ENCODE measurements at regions not wholly inside any gene's neighbourhood (a gene's known extent, or its start where the extent isn't known, plus 50 kb on each side); places are given as distances from the start of the nearest gene placed in this dataset.

DNA sequence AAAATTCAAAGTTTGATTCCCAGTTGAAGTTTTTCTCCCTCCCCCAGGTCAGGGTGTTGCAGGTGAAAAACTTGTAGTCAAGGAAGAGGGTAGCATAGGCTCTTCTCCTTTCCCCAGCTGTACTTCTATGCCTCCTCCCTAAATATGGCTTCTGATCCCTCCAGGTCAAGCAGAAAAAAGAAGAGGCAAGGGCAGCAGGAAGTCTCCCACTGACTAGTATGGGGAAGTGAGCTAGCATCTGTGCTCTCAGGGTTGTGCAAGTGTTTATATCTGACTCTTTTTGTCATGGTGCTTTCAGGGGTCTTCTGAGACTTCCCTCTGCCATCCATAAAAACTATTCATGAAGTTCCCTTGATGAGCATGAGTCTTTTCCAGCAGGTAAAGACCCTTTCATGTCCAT lies 76.0 kb downstream of the ATPSCKMT start:
- DNase-seq (ENCODE audit: low spot score), result no peak

GRCh38 chr5:10172247-10172646 lies 77.4 kb downstream of the ATPSCKMT start:
- DNase-seq (ENCODE audit: low spot score), result no peak

GRCh38 chr5:10169359-10169758 lies 80.3 kb downstream of the ATPSCKMT start:
- no peak for DNase-seq (ENCODE audit: low spot score)

- no peak for DNase-seq (ENCODE audit: low spot score)
Measured at GRCh38 chr5:10168254-10168653, 81.4 kb downstream of the ATPSCKMT start.

- no peak for DNase-seq (ENCODE audit: low spot score)
Measured at GRCh38 chr5:10167806-10168205, 81.9 kb downstream of the ATPSCKMT start.

DNA sequence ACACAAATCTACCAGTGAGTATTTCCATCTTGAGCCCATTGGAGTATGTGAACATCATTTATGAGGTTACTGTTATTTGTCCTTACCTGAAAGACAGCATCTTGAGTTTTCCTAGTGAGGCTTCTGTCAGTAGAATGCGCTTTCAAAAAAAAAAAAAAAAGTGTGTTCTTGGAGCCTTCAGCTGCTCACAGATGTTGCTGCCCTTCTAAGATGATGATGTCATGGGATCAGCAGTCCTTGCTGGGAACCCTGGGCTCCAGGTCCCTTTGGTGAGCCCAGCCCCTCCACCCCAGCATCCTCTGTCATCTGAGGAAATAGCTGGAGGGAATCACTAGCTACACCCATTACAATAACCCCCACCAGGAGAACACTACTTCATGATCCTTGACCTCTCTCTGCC lies 83.3 kb downstream of the ATPSCKMT start:
- no peak for DNase-seq (ENCODE audit: low spot score)

DNA sequence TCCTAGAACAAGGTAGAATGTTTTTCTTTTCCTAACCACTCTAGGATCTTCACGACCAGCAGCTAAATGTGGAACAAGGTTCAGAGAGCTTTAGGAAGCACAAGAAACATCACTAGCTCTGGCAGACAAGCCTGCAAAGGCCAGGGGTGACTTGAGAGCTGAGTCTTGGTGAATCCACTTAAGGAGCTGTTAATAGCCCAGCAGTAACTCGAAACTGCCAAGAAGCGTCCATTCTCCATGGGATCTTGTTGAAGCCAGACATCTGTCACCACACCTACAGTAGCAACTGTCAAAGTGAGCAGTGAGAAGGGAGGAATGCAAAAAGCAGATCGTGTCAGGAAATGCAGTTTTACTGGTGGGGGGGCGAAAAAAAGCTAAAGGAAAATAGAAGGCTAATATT lies 87.2 kb downstream of the ATPSCKMT start:
- DNase-seq (ENCODE audit: low spot score), result no peak

DNA sequence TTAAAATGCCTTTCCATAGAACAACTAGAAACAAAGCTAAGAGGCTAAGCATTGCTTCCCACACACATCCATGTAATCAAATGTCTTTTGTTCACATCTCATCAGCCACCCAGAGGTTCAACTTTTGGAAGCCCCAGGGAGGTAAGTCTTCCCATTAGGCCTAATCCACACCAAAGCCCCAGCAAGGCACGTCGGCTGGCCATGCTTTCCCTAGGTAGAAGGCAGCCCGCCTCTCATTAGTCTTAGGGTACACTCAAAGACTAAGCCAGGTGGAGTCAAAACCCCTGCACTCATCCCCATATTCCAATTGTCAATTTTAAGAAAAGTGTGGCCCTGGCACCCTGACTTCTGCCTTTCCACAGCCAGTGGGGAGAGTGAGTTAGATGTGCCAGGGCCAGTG lies 87.9 kb downstream of the ATPSCKMT start:
- DNase-seq (ENCODE audit: low spot score), result no peak

DNA sequence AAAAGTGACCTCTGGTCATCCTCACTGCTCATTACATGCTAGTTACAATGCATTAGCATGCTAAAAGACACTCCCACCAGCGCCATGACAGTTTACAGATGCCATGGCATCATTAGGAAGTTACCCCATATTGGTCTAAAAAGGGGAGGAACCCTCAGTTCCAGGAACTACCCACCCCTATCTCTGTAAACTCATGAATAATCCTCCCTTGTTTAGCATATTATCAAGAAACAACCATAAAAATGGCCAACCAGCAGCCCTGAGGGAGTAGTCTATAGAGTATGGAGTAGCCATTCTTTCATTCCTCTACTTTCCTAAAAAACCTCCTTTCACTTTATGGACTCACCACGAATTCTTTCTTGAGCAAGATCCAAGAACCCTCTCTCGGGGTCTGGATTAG lies 89.4 kb downstream of the ATPSCKMT start:
- DNase-seq (ENCODE audit: low spot score), result no peak

DNA sequence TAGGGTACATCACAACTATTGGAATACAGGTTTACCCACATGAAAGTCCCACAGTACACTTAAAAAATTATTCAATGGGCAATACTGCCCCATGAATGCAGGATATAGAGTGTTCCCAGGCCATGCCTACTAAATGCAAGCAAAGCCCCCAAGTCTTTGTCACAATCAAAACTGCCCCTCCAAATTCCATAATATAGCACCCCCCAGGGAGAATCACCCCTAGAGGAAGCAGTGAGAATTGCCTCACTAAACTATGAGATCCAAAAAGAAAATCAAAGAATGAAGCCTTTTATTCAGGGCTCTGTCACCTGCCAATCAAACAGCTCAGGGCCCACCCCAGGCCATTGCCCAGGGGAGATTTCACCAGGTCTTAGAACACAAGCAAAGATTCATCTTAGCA lies 90.8 kb downstream of the ATPSCKMT start:
- DNase-seq (ENCODE audit: low spot score), result no peak

DNA sequence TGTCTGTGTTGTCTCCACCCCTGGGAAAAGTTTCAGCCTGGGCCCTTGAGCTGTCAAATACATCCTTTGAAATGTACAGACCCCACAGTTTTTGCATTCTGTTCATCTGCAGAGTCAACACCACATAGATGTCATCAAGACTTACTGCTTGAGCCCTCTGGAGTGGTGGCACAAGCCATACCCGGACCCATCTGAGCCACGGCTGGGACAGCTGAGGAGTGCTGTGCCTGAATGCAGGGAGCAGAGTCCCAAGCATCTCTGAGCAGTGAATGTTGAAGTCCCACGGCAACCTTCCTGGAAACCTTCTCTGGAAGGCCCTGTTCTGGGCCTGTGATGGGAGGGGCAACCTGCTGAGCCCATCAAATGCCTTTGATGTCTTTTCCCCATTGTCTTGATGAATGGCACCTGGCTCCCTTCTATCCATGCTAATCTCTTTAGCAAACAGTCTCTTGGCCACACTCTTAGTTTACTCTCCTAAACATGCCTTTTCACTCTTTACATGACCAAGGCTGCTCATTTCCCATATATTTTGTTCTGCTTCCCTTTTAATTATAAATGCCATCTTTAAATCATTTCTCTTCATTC lies 92.5 kb downstream of the ATPSCKMT start:
- no peak for DNase-seq (ENCODE audit: low spot score)

DNA sequence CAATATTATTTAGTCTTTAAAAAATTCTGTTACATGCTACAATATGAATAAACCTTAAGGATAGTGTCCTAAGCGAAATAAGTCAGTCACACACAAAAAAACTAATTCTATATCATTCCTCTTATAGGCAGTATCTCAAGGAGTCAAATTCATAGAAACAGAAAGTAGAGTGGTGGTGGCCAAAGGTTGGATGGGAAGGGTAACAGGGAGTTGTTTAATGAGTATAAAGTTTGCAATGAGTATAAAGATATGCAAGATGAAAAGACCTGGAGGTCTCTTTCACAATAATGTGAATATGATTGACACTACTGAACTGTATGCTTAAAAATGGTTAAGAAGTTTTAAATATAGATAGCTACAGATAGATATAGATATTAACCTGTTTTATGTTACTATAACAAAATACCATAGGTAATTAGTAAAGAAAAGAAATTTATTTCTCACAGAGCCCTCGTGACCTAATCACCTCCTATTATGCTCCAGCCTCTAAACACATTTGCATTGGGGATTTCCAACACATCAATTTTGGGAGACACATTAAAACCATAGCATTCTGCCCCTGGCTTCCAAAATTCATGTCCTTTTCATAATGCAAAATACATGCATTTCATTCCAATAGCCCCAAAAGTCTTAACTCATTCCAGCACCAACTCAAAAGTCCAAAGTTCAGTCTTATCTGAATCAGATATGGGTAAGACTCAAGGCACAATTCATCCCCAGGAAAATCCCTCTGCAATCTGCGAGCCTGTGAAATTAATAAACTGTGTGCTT lies 93.6 kb downstream of the ATPSCKMT start:
- no peak for DNase-seq (ENCODE audit: low spot score)

GRCh38 chr5:10153808-10154537 lies 95.7 kb downstream of the ATPSCKMT start:
- DNase-seq (ENCODE audit: low spot score), result no peak

DNA sequence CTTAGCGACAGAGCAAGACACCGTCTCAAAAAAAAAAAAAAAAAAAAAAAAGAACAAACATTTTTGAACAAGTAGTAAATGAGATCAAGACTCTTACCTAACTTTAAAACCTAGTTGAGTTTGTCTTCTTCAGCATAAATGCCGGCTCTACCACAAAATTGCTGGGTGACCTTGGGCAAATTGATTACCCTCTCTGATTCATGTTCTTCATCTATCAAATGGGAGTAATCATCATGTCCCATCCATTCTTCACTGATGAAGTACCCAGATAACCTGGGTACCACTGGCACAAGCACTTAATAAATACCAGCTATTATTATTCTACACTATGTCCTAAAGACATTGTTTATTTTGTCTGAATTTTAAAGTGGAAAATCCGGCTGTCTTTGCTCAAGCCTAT lies 96.3 kb downstream of the ATPSCKMT start:
- no peak for DNase-seq (ENCODE audit: low spot score)

- DNase-seq (ENCODE audit: low spot score), result no peak
Measured at GRCh38 chr5:10151656-10152055, 98.0 kb downstream of the ATPSCKMT start.

GRCh38 chr5:10149911-10150310 lies 99.8 kb downstream of the ATPSCKMT start:
- DNase-seq (ENCODE audit: low spot score), result no peak

- peak; percentile 35 for DNase-seq (ENCODE audit: low spot score)
Measured at GRCh38 chr5:10145923-10146401, 103.7 kb downstream of the ATPSCKMT start.

- DNase-seq (ENCODE audit: low spot score), result no peak
Measured at GRCh38 chr5:10144040-10144439, 105.6 kb downstream of the ATPSCKMT start.

- no peak for DNase-seq (ENCODE audit: low spot score)
Measured at GRCh38 chr5:10140195-10140973, 109.3 kb downstream of the ATPSCKMT start.

DNA sequence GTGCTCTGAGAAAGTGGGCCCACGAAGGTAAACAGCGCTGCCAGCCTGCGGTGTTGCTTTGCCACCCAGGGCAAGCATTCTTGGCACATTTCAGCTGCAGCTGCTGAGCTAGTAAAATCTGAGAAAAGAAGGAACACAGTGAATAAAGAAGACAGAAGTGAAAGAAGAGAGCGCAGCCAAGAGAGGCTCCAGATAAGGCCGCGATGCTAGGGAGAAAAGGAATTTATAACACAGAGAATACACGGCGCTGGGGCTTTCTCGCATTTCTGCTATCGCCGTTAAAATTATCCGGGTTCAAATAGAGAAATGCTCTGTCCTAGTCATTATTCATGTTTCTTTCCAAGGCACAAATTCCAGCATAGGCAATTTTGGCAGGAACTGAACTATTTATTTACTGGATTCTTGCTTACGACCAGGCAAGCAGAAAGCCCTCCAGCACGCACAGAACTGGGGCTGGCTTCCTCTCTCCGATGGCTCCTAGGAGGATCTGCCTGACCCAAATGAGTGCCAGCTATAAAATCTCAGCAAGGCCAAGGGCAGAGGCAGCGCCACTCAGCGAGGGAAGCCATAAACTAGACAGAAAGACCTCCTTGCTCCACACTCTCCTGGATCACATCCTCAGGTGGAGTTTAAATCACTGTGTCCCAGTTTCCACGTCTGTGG lies 111.2 kb downstream of the ATPSCKMT start:
- no peak for DNase-seq (ENCODE audit: low spot score)

GRCh38 chr5:10133830-10134229 lies 115.9 kb downstream of the ATPSCKMT start:
- DNase-seq (ENCODE audit: low spot score), result no peak

DNA sequence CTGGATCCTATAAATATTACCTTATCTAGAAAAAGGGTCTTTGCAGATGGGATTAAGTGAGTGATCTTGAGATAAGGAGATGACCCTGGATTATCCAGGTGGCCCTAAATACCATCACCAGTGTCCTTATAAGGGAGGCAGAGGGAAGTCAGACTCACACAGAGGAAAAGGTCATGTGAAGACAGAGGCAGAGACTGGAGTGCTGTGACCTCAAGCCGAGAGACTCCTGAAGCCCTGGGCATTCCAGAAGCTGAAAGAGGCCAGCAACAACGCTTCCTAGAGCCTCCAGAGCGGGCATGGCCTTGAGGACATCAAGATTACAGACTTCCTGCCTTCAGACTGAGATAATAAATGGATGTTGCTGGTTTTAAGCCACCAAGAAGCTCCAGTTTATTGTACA lies 118.8 kb downstream of the ATPSCKMT start:
- DNase-seq (ENCODE audit: low spot score), result no peak
